ENCODE measurements at regions not wholly inside any gene's neighbourhood (a gene's known extent, or its start where the extent isn't known, plus 50 kb on each side); places are given as distances from the start of the nearest gene placed in this dataset.

GRCh38 chr6:25144919-25145318, 134.3 kb upstream of the CARMIL1 start:
- Histone ChIP-seq H3K9me3 (ENCODE audit: insufficient read depth, low read length) (peaks cover 8% of the 10 kb centered on the region; the same call in 1 of the 2 replicates), H3K36me3 (ENCODE audit: insufficient read depth, insufficient read length, low read length) (no peaks in the 10 kb centered on the region), H3K9ac (ENCODE audit: insufficient read length, low read depth) (no peak overlapping the region), H3K27me3 (ENCODE audit: insufficient read depth, insufficient read length) (no peaks in the 10 kb centered on the region), H3K4me3 (ENCODE audit: insufficient read length, low read depth) (no peak overlapping the region), H3K4me1 (ENCODE audit: insufficient read depth, insufficient read length) (no peaks in the 10 kb centered on the region)
- TF ChIP-seq SUZ12 (IDR thresholded peaks at IDR 0.05; ENCODE audit: extremely low read depth, insufficient read depth, insufficient read length) = no peak
- no peak for TF ChIP-seq YY1 (IDR thresholded peaks at IDR 0.05; ENCODE audit: insufficient read depth, insufficient read length)
- TF ChIP-seq ZNF274 (IDR thresholded peaks at IDR 0.05; ENCODE audit: low read depth, low read length) = no peak
- no peak for DNase-seq (ENCODE audit: low read depth, low spot score)

- H3K9me3 ChIP-seq (ENCODE audit: insufficient read depth, low read length) = peaks cover 8% of the 10 kb centered on the region; the same call in 1 of the 2 replicates
- H3K4me3 ChIP-seq (ENCODE audit: insufficient read length, low read depth) = no peak overlapping the region
- no peak overlapping the region for H3K9ac ChIP-seq (ENCODE audit: insufficient read length, low read depth)
- no peaks in the 10 kb centered on the region for H3K36me3 ChIP-seq (ENCODE audit: insufficient read depth, insufficient read length, low read length)
- TF ChIP-seq ZNF274 (IDR thresholded peaks at IDR 0.05; ENCODE audit: low read depth, low read length) (no peak), SUZ12 (IDR thresholded peaks at IDR 0.05; ENCODE audit: extremely low read depth, insufficient read depth, insufficient read length) (no peak), YY1 (IDR thresholded peaks at IDR 0.05; ENCODE audit: insufficient read depth, insufficient read length) (no peak)
- H3K4me1 ChIP-seq (ENCODE audit: insufficient read depth, insufficient read length) = no peaks in the 10 kb centered on the region
- H3K27me3 ChIP-seq (ENCODE audit: insufficient read depth, insufficient read length) = no peaks in the 10 kb centered on the region
- DNase-seq (ENCODE audit: low read depth, low spot score) = no peak
These were observed 132.0 kb upstream of the CARMIL1 start for GRCh38 chr6:25147223-25147622.

- Histone ChIP-seq H3K4me1 (ENCODE audit: insufficient read depth, insufficient read length) (peaks cover under 1% of the 10 kb centered on the region), H3K9ac (ENCODE audit: insufficient read length, low read depth) (no peak overlapping the region), H3K9me3 (ENCODE audit: insufficient read depth, low read length) (peaks cover 8% of the 10 kb centered on the region; the same call in 1 of the 2 replicates), H3K27me3 (ENCODE audit: insufficient read depth, insufficient read length) (no peaks in the 10 kb centered on the region), H3K36me3 (ENCODE audit: insufficient read depth, insufficient read length, low read length) (no peaks in the 10 kb centered on the region), H3K4me3 (ENCODE audit: insufficient read length, low read depth) (no peak overlapping the region)
- DNase-seq (ENCODE audit: low read depth, low spot score) = no peak
- TF ChIP-seq SUZ12 (IDR thresholded peaks at IDR 0.05; ENCODE audit: extremely low read depth, insufficient read depth, insufficient read length) (no peak), ZNF274 (IDR thresholded peaks at IDR 0.05; ENCODE audit: low read depth, low read length) (no peak), YY1 (IDR thresholded peaks at IDR 0.05; ENCODE audit: insufficient read depth, insufficient read length) (no peak)
These were observed 129.1 kb upstream of the CARMIL1 start for GRCh38 chr6:25150031-25150430.

- Histone ChIP-seq H3K27me3 (ENCODE audit: insufficient read depth, insufficient read length) (no peaks in the 10 kb centered on the region), H3K9ac (ENCODE audit: insufficient read length, low read depth) (no peak overlapping the region), H3K36me3 (ENCODE audit: insufficient read depth, insufficient read length, low read length) (no peaks in the 10 kb centered on the region), H3K4me3 (ENCODE audit: insufficient read length, low read depth) (no peak overlapping the region), H3K4me1 (ENCODE audit: insufficient read depth, insufficient read length) (peaks cover 4% of the 10 kb centered on the region), H3K9me3 (ENCODE audit: insufficient read depth, low read length) (peaks cover 8% of the 10 kb centered on the region; the same call in 1 of the 2 replicates)
- no peak for TF ChIP-seq SUZ12 (IDR thresholded peaks at IDR 0.05; ENCODE audit: extremely low read depth, insufficient read depth, insufficient read length)
- TF ChIP-seq ZNF274 (IDR thresholded peaks at IDR 0.05; ENCODE audit: low read depth, low read length) = no peak
- TF ChIP-seq YY1 (IDR thresholded peaks at IDR 0.05; ENCODE audit: insufficient read depth, insufficient read length) = no peak
- no peak for DNase-seq (ENCODE audit: low read depth, low spot score)
These were observed 128.3 kb upstream of the CARMIL1 start for GRCh38 chr6:25150863-25151262.

- Histone ChIP-seq H3K27me3 (ENCODE audit: insufficient read depth, insufficient read length) (no peaks in the 10 kb centered on the region), H3K4me1 (ENCODE audit: insufficient read depth, insufficient read length) (peaks cover 4% of the 10 kb centered on the region), H3K9me3 (ENCODE audit: insufficient read depth, low read length) (peaks cover 22% of the 10 kb centered on the region), H3K9ac (ENCODE audit: insufficient read length, low read depth) (no peak overlapping the region), H3K36me3 (ENCODE audit: insufficient read depth, insufficient read length, low read length) (no peaks in the 10 kb centered on the region), H3K4me3 (ENCODE audit: insufficient read length, low read depth) (no peak overlapping the region)
- TF ChIP-seq YY1 (IDR thresholded peaks at IDR 0.05; ENCODE audit: insufficient read depth, insufficient read length) (no peak), SUZ12 (IDR thresholded peaks at IDR 0.05; ENCODE audit: extremely low read depth, insufficient read depth, insufficient read length) (no peak), ZNF274 (IDR thresholded peaks at IDR 0.05; ENCODE audit: low read depth, low read length) (no peak)
- DNase-seq (ENCODE audit: low read depth, low spot score) = no peak
These were observed 126.1 kb upstream of the CARMIL1 start for GRCh38 chr6:25153079-25153478.

- no peaks in the 10 kb centered on the region for H3K27me3 ChIP-seq (ENCODE audit: insufficient read depth, insufficient read length)
- no peak overlapping the region for H3K4me3 ChIP-seq (ENCODE audit: insufficient read length, low read depth)
- TF ChIP-seq ZNF274 (IDR thresholded peaks at IDR 0.05; ENCODE audit: low read depth, low read length) = no peak
- TF ChIP-seq YY1 (IDR thresholded peaks at IDR 0.05; ENCODE audit: insufficient read depth, insufficient read length) = no peak
- no peak for TF ChIP-seq SUZ12 (IDR thresholded peaks at IDR 0.05; ENCODE audit: extremely low read depth, insufficient read depth, insufficient read length)
- peaks cover 4% of the 10 kb centered on the region for H3K4me1 ChIP-seq (ENCODE audit: insufficient read depth, insufficient read length)
- no peak overlapping the region for H3K9ac ChIP-seq (ENCODE audit: insufficient read length, low read depth)
- H3K9me3 ChIP-seq (ENCODE audit: insufficient read depth, low read length) = peaks cover 23% of the 10 kb centered on the region
- no peak for DNase-seq (ENCODE audit: low read depth, low spot score)
- H3K36me3 ChIP-seq (ENCODE audit: insufficient read depth, insufficient read length, low read length) = no peaks in the 10 kb centered on the region
These were observed 125.1 kb upstream of the CARMIL1 start for GRCh38 chr6:25154034-25154596.

GRCh38 chr6:25155211-25155610, 124.0 kb upstream of the CARMIL1 start:
- Histone ChIP-seq H3K4me3 (ENCODE audit: insufficient read length, low read depth) (no peak overlapping the region), H3K36me3 (ENCODE audit: insufficient read depth, insufficient read length, low read length) (no peaks in the 10 kb centered on the region), H3K27me3 (ENCODE audit: insufficient read depth, insufficient read length) (no peaks in the 10 kb centered on the region), H3K9ac (ENCODE audit: insufficient read length, low read depth) (no peak overlapping the region), H3K9me3 (ENCODE audit: insufficient read depth, low read length) (peaks cover 23% of the 10 kb centered on the region), H3K4me1 (ENCODE audit: insufficient read depth, insufficient read length) (peaks cover 4% of the 10 kb centered on the region)
- no peak for TF ChIP-seq ZNF274 (IDR thresholded peaks at IDR 0.05; ENCODE audit: low read depth, low read length)
- TF ChIP-seq YY1 (IDR thresholded peaks at IDR 0.05; ENCODE audit: insufficient read depth, insufficient read length) = no peak
- no peak for TF ChIP-seq SUZ12 (IDR thresholded peaks at IDR 0.05; ENCODE audit: extremely low read depth, insufficient read depth, insufficient read length)
- no peak for DNase-seq (ENCODE audit: low read depth, low spot score)
